Peyer's patch (tissue), 4 donors: ENCODE measurements at regions not wholly inside any gene's neighbourhood (a gene's known extent, or its start where the extent isn't known, plus 50 kb on each side); places are given as distances from the start of the nearest gene placed in this dataset.

Experiments
- CTCF ChIP-seq, 6 experiments: fragments of 450-650 bp in 4 of 6; fragments of 200-600 bp in 2 of 6; sonication (generic) in 1 of 6; IDR thresholded peaks; one replicate each; pipeline ENCODE4 v1.5.1; 2017 to 2019; ENCODE audit warnings: antibody characterized with exemption in 6 of 6, mild to moderate bottlenecking in 3 of 6, moderate library complexity in 1 of 6
- POLR2A ChIP-seq, 2 donors: fragments of 450-650 bp; IDR thresholded peaks; one replicate each; pipeline ENCODE4 v1.5.1; 2017; ENCODE audit warnings: antibody characterized with exemption in 2 of 2, mild to moderate bottlenecking in 2 of 2, moderate library complexity in 2 of 2

DNA sequence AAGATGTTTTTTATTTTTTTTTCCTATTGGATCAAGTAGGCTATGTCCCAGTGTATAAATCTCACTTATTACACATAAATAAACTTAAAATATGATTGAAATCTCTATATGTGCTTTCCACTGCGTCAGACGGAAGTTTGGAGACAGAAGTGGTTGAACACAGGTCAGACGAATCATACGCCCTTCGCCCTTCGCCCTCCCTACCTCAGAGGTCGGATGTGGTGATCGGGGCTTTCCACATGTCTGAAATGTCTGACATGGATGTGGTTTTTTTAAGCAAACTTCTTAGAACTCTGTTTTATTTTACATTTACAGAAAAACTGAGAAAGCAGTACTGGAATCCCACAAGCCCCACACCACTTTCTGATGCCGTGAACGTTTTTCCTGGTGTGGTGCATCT lies 344.4 kb downstream of the THBS2 start:
- no peak for TF ChIP-seq CTCF (IDR thresholded peaks at IDR 0.05)
- TF ChIP-seq POLR2A (IDR thresholded peaks at IDR 0.05) = no peak
